ENCODE measurements at regions not wholly inside any gene's neighbourhood (a gene's known extent, or its start where the extent isn't known, plus 50 kb on each side); places are given as distances from the start of the nearest gene placed in this dataset.

GRCh38 chr4:149161247-149161646 lies 654.4 kb downstream of the IQCM start:
- no peak overlapping the region for H3K4me3 ChIP-seq (ENCODE audit: low read length)
- H3K9me2 ChIP-seq (replicated peaks; ENCODE audit: control insufficient read depth, low read length), result no peaks in the 10 kb centered on the region
- no peaks in the 10 kb centered on the region for H4K20me1 ChIP-seq (ENCODE audit: control insufficient read depth, insufficient read depth, low read depth, low read length)
- H3K79me2 ChIP-seq (ENCODE audit: control insufficient read depth, low read length), result no peaks in the 10 kb centered on the region
- H3K27ac ChIP-seq (ENCODE audit: low read depth, low read length), result no peak overlapping the region
- TF ChIP-seq EZH2phosphoT487 (IDR thresholded peaks at IDR 0.05; ENCODE audit: borderline replicate concordance, low read length), result no peak
- TF ChIP-seq, protein P1, sequence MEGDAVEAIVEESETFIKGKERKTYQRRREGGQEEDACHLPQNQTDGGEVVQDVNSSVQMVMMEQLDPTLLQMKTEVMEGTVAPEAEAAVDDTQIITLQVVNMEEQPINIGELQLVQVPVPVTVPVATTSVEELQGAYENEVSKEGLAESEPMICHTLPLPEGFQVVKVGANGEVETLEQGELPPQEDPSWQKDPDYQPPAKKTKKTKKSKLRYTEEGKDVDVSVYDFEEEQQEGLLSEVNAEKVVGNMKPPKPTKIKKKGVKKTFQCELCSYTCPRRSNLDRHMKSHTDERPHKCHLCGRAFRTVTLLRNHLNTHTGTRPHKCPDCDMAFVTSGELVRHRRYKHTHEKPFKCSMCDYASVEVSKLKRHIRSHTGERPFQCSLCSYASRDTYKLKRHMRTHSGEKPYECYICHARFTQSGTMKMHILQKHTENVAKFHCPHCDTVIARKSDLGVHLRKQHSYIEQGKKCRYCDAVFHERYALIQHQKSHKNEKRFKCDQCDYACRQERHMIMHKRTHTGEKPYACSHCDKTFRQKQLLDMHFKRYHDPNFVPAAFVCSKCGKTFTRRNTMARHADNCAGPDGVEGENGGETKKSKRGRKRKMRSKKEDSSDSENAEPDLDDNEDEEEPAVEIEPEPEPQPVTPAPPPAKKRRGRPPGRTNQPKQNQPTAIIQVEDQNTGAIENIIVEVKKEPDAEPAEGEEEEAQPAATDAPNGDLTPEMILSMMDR (IDR thresholded peaks at IDR 0.05; ENCODE audit: low read depth, low read length, poor library complexity, severe bottlenecking), result no peak
- H3K27me3 ChIP-seq (ENCODE audit: control insufficient read depth, low read length), result no peaks in the 10 kb centered on the region
- H3F3A ChIP-seq (ENCODE audit: control insufficient read depth, insufficient read depth), result no peaks in the 10 kb centered on the region
- H3K4me2 ChIP-seq (ENCODE audit: low read length), result no peak overlapping the region
- H3K9me3 ChIP-seq (ENCODE audit: control insufficient read depth, insufficient read depth, low read length), result no peaks in the 10 kb centered on the region
- no peaks in the 10 kb centered on the region for H3K36me3 ChIP-seq (ENCODE audit: control insufficient read depth, low read length)
- H3K4me1 ChIP-seq (ENCODE audit: control insufficient read depth, low read length), result no peaks in the 10 kb centered on the region

GRCh38 chr4:149160370-149160769 lies 655.3 kb downstream of the IQCM start:
- no peak for TF ChIP-seq EZH2phosphoT487 (IDR thresholded peaks at IDR 0.05; ENCODE audit: borderline replicate concordance, low read length)
- TF ChIP-seq, protein P1 (IDR thresholded peaks at IDR 0.05; ENCODE audit: low read depth, low read length, poor library complexity, severe bottlenecking), result no peak

GRCh38 chr4:149158817-149159216 lies 656.8 kb downstream of the IQCM start:
- Histone ChIP-seq H3K27me3 (ENCODE audit: control insufficient read depth, low read length) (no peaks in the 10 kb centered on the region), H4K20me1 (ENCODE audit: control insufficient read depth, insufficient read depth, low read depth, low read length) (no peaks in the 10 kb centered on the region), H3K4me2 (ENCODE audit: low read length) (no peak overlapping the region), H3F3A (ENCODE audit: control insufficient read depth, insufficient read depth) (no peaks in the 10 kb centered on the region), H3K27ac (ENCODE audit: low read depth, low read length) (no peak overlapping the region), H3K79me2 (ENCODE audit: control insufficient read depth, low read length) (no peaks in the 10 kb centered on the region), H3K9me3 (ENCODE audit: control insufficient read depth, insufficient read depth, low read length) (no peaks in the 10 kb centered on the region), H3K36me3 (ENCODE audit: control insufficient read depth, low read length) (no peaks in the 10 kb centered on the region), H3K4me3 (ENCODE audit: low read length) (no peak overlapping the region), H3K9me2 (replicated peaks; ENCODE audit: control insufficient read depth, low read length) (no peaks in the 10 kb centered on the region), H3K4me1 (ENCODE audit: control insufficient read depth, low read length) (no peaks in the 10 kb centered on the region)
- no peak for TF ChIP-seq EZH2phosphoT487 (IDR thresholded peaks at IDR 0.05; ENCODE audit: borderline replicate concordance, low read length)
- TF ChIP-seq, protein P1 (IDR thresholded peaks at IDR 0.05; ENCODE audit: low read depth, low read length, poor library complexity, severe bottlenecking), result no peak

More at GRCh38 chr4:149160370-149160769, 655.3 kb downstream of the IQCM start:
- H3F3A ChIP-seq (ENCODE audit: control insufficient read depth, insufficient read depth), result no peaks in the 10 kb centered on the region
- no peaks in the 10 kb centered on the region for H3K36me3 ChIP-seq (ENCODE audit: control insufficient read depth, low read length)
- H3K4me2 ChIP-seq (ENCODE audit: low read length), result no peak overlapping the region
- H3K27me3 ChIP-seq (ENCODE audit: control insufficient read depth, low read length), result no peaks in the 10 kb centered on the region
- no peaks in the 10 kb centered on the region for H3K9me2 ChIP-seq (replicated peaks; ENCODE audit: control insufficient read depth, low read length)
- no peaks in the 10 kb centered on the region for H3K79me2 ChIP-seq (ENCODE audit: control insufficient read depth, low read length)
- H3K27ac ChIP-seq (ENCODE audit: low read depth, low read length), result no peak overlapping the region
- no peaks in the 10 kb centered on the region for H4K20me1 ChIP-seq (ENCODE audit: control insufficient read depth, insufficient read depth, low read depth, low read length)
- H3K4me1 ChIP-seq (ENCODE audit: control insufficient read depth, low read length), result no peaks in the 10 kb centered on the region
- H3K9me3 ChIP-seq (ENCODE audit: control insufficient read depth, insufficient read depth, low read length), result no peaks in the 10 kb centered on the region
- H3K4me3 ChIP-seq (ENCODE audit: low read length), result no peak overlapping the region
